Esophagus muscularis mucosa (tissue), 4 donors: ENCODE measurements at regions not wholly inside any gene's neighbourhood (a gene's known extent, or its start where the extent isn't known, plus 50 kb on each side); places are given as distances from the start of the nearest gene placed in this dataset.

ENCODE experiments used
- DNase-seq: peaks from one replicate; pipeline ENCODE4 v3.0.0-alpha.2; 2017; ENCODE audit errors: extremely low spot score
- H3K27ac ChIP-seq, 4 donors: fragments of 200-600 bp; sonication (generic); replicated peaks in 1 of 4; 1 replicate in 3 of 4; 2 replicates in 1 of 4; pipeline ENCODE4 v1.5.1; 2016 to 2019; ENCODE audit warnings: mild to moderate bottlenecking in 1 of 4
- H3K27me3 ChIP-seq, 4 donors: fragments of 200-600 bp; sonication (generic); one replicate each; pipeline versions ENCODE4 v1.5.1 to v1.6.0; 2016 to 2019
- H3K36me3 ChIP-seq, 4 donors: fragments of 200-600 bp; sonication (generic); one replicate each; pipeline ENCODE4 v1.5.1; 2016 to 2019
- H3K4me1 ChIP-seq, 4 donors: fragments of 200-600 bp; sonication (generic); one replicate each; pipeline ENCODE4 v1.5.1; 2016 to 2019
- H3K4me3 ChIP-seq, 4 donors: fragments of 200-600 bp; sonication (generic); 1 replicate in 2 of 4; 2 replicates in 2 of 4; pipeline ENCODE4 v1.5.1; 2016 to 2019; ENCODE audit warnings: mild to moderate bottlenecking in 4 of 4, moderate library complexity in 1 of 4
- H3K9me3 ChIP-seq, 4 donors: fragments of 200-600 bp; sonication (generic); 1 replicate in 3 of 4; 2 replicates in 1 of 4; pipeline ENCODE4 v1.5.1; 2016 to 2019
- CTCF ChIP-seq, 3 experiments: fragments of 200-600 bp in 2 of 3; fragments of 450-650 bp in 1 of 3; sonication (generic) in 2 of 3; IDR thresholded peaks; one replicate each; pipeline ENCODE4 v1.5.1; 2017 to 2019; ENCODE audit warnings: antibody characterized with exemption in 3 of 3, mild to moderate bottlenecking in 2 of 3, moderate library complexity in 1 of 3
- EP300 ChIP-seq: sonication (generic); formaldehyde crosslinking; IDR thresholded peaks from one replicate; pipeline ENCODE4 v1.6.1; 2017; ENCODE audit warnings: antibody characterized with exemption
- POLR2A ChIP-seq: fragments of 450-650 bp; IDR thresholded peaks from one replicate; pipeline ENCODE4 v1.6.1; 2017; ENCODE audit warnings: antibody characterized with exemption, moderate library complexity, mild to moderate bottlenecking, low read depth
- POLR2AphosphoS5 ChIP-seq, 2 donors: sonication (generic); formaldehyde crosslinking; IDR thresholded peaks; one replicate each; pipeline ENCODE4 v1.6.1; 2017; ENCODE audit warnings: antibody characterized with exemption in 2 of 2
- WGBS: methylation state at CpG from one replicate; pipeline ENCODE4 v1.1.5; 2018; 5-methylcytosine and 5-hydroxymethylcytosine counted together
- intact Hi-C: fragments of 100-400 bp; cut with DNase I; formaldehyde crosslinking; loops from one replicate; pipeline ENCODE4 v1.15.1; 2023

GRCh38 chr2:78602862-78603261, 422.6 kb upstream of the REG3G start:
- no peaks in the 10 kb centered on the region for H3K27me3 ChIP-seq
- WGBS, result 93% methylated on average over 4 of the region's 4 CpGs

GRCh38 chr2:78606895-78607294, 418.6 kb upstream of the REG3G start:
- DNase-seq, result no peak
- Histone ChIP-seq H3K4me1 (no peaks in the 10 kb centered on the region), H3K36me3 (no peaks in the 10 kb centered on the region), H3K27me3 (no peaks in the 10 kb centered on the region), H3K4me3 (no peak overlapping the region), H3K27ac (no peak overlapping the region), H3K9me3 (no peaks in the 10 kb centered on the region)
- intact Hi-C loops, result no loop called here
- WGBS, result 48% methylated on average over 2 of the region's 2 CpGs
- TF ChIP-seq POLR2A, result no peak
- no peak for TF ChIP-seq POLR2AphosphoS5 (IDR thresholded peaks at IDR 0.05)
- TF ChIP-seq CTCF (IDR thresholded peaks at IDR 0.05), result no peak
- no peak for TF ChIP-seq EP300

More at GRCh38 chr2:78602862-78603261, 422.6 kb upstream of the REG3G start:
- DNase-seq, result no peak
- H3K4me1 ChIP-seq, result no peaks in the 10 kb centered on the region
- no peak overlapping the region for H3K4me3 ChIP-seq
- H3K27ac ChIP-seq, result no peak overlapping the region
- intact Hi-C loops, result no loop called here
- H3K36me3 ChIP-seq, result no peaks in the 10 kb centered on the region
- TF ChIP-seq EP300 (no peak), POLR2AphosphoS5 (IDR thresholded peaks at IDR 0.05) (no peak), POLR2A (no peak), CTCF (IDR thresholded peaks at IDR 0.05) (no peak)
- H3K9me3 ChIP-seq, result no peaks in the 10 kb centered on the region

GRCh38 chr2:78614726-78615125, 410.8 kb upstream of the REG3G start:
- no peak for TF ChIP-seq POLR2A
- TF ChIP-seq CTCF (IDR thresholded peaks at IDR 0.05), result no peak
- TF ChIP-seq POLR2AphosphoS5 (IDR thresholded peaks at IDR 0.05), result no peak
- TF ChIP-seq EP300, result no peak
- DNase-seq, result no peak
- WGBS, result 59% methylated on average over 1 of the region's 1 CpG
- no peak overlapping the region for H3K4me3 ChIP-seq
- H3K27ac ChIP-seq, result no peak overlapping the region
- intact Hi-C loops, result no loop called here
- no peaks in the 10 kb centered on the region for H3K27me3 ChIP-seq
- no peaks in the 10 kb centered on the region for H3K4me1 ChIP-seq
- no peaks in the 10 kb centered on the region for H3K36me3 ChIP-seq
- no peaks in the 10 kb centered on the region for H3K9me3 ChIP-seq

GRCh38 chr2:78615956-78616355, 409.5 kb upstream of the REG3G start:
- no peak for DNase-seq
- WGBS, result 83% methylated on average over 2 of the region's 2 CpGs
- no peak for TF ChIP-seq CTCF (IDR thresholded peaks at IDR 0.05)
- no peak for TF ChIP-seq EP300
- TF ChIP-seq POLR2A, result no peak
- TF ChIP-seq POLR2AphosphoS5 (IDR thresholded peaks at IDR 0.05), result no peak
- intact Hi-C loops, result no loop called here
- no peaks in the 10 kb centered on the region for H3K4me1 ChIP-seq
- no peak overlapping the region for H3K27ac ChIP-seq
- H3K27me3 ChIP-seq, result no peaks in the 10 kb centered on the region
- no peak overlapping the region for H3K4me3 ChIP-seq
- no peaks in the 10 kb centered on the region for H3K36me3 ChIP-seq
- no peaks in the 10 kb centered on the region for H3K9me3 ChIP-seq

- H3K27ac ChIP-seq, result no peak overlapping the region
- H3K4me1 ChIP-seq, result no peaks in the 10 kb centered on the region
- no peaks in the 10 kb centered on the region for H3K36me3 ChIP-seq
- intact Hi-C loops, result no loop called here
- H3K27me3 ChIP-seq, result no peaks in the 10 kb centered on the region
- H3K9me3 ChIP-seq, result no peaks in the 10 kb centered on the region
- WGBS, result 72% methylated on average over 2 of the region's 2 CpGs
- no peak for DNase-seq
- no peak overlapping the region for H3K4me3 ChIP-seq
- TF ChIP-seq CTCF (IDR thresholded peaks at IDR 0.05) (no peak), POLR2AphosphoS5 (IDR thresholded peaks at IDR 0.05) (no peak), EP300 (no peak), POLR2A (no peak)
Observed at GRCh38 chr2:78634425-78634824, 391.1 kb upstream of the REG3G start.
